ENCODE measurements at regions not wholly inside any gene's neighbourhood (a gene's known extent, or its start where the extent isn't known, plus 50 kb on each side); places are given as distances from the start of the nearest gene placed in this dataset.
"Not testable (repeated sequence)": the region's sequence is repeated elsewhere in the genome, so short reads cannot be mapped to it uniquely, and the experiment has no call there.

- no peaks in the 10 kb centered on the region for H3K36me3 ChIP-seq
- TF ChIP-seq CTCF (IDR thresholded peaks at IDR 0.05 in 4 of 5, conservative IDR thresholded peaks at IDR 0.05 in 1 of 5), result no peak
- no peak for TF ChIP-seq POLR2A (IDR thresholded peaks at IDR 0.05)
- no peak overlapping the region for H3K4me3 ChIP-seq
- DNase-seq, result no peak
- no peak for ATAC-seq
- no peaks in the 10 kb centered on the region for H3K27me3 ChIP-seq
- no peak overlapping the region for H3K27ac ChIP-seq
- in situ Hi-C loops (cut with MboI; ENCODE audit: low sequenced_read_pairs in 4 of 4), result no loop called here
- no peaks in the 10 kb centered on the region for H3K4me1 ChIP-seq
- intact Hi-C loops (cut with DNase I; ENCODE audit: low total_unique reads), result no loop called here
- no peaks in the 10 kb centered on the region for H3K9me3 ChIP-seq
These were observed 453.9 kb upstream of the CCDC179 start for GRCh38 chr11:23314162-23314561.

GRCh38 chr11:23315286-23315685 is 455.0 kb upstream of the CCDC179 start:
- Histone ChIP-seq H3K36me3 (no peaks in the 10 kb centered on the region), H3K4me3 (no peak overlapping the region), H3K27me3 (no peaks in the 10 kb centered on the region), H3K4me1 (no peaks in the 10 kb centered on the region), H3K9me3 (no peaks in the 10 kb centered on the region), H3K27ac (no peak overlapping the region)
- ATAC-seq (no peak), DNase-seq (no peak)
- no peak for TF ChIP-seq POLR2A (IDR thresholded peaks at IDR 0.05)
- TF ChIP-seq CTCF (IDR thresholded peaks at IDR 0.05 in 4 of 5, conservative IDR thresholded peaks at IDR 0.05 in 1 of 5), result no peak
- in situ Hi-C loops (cut with MboI; ENCODE audit: low sequenced_read_pairs in 4 of 4) (no loop called here), intact Hi-C loops (cut with DNase I; ENCODE audit: low total_unique reads) (no loop called here)

- Histone ChIP-seq H3K27me3 (no peaks in the 10 kb centered on the region), H3K27ac (no peak overlapping the region), H3K36me3 (no peaks in the 10 kb centered on the region), H3K9me3 (no peaks in the 10 kb centered on the region), H3K4me3 (no peak overlapping the region), H3K4me1 (no peaks in the 10 kb centered on the region)
- no peak for TF ChIP-seq POLR2A (IDR thresholded peaks at IDR 0.05)
- no peak for TF ChIP-seq CTCF (IDR thresholded peaks at IDR 0.05 in 4 of 5, conservative IDR thresholded peaks at IDR 0.05 in 1 of 5)
- DNase-seq (no peak), ATAC-seq (no peak)
- in situ Hi-C loops (cut with MboI; ENCODE audit: low sequenced_read_pairs in 4 of 4), result no loop called here
- intact Hi-C loops (cut with DNase I; ENCODE audit: low total_unique reads), result no loop called here
These were observed 457.5 kb upstream of the CCDC179 start for GRCh38 chr11:23317816-23318215.

- ATAC-seq (no peak), DNase-seq (no peak)
- H3K4me3 ChIP-seq, result no peak overlapping the region
- no peaks in the 10 kb centered on the region for H3K9me3 ChIP-seq
- H3K36me3 ChIP-seq, result no peaks in the 10 kb centered on the region
- TF ChIP-seq POLR2A (IDR thresholded peaks at IDR 0.05) (no peak), CTCF (IDR thresholded peaks at IDR 0.05 in 4 of 5, conservative IDR thresholded peaks at IDR 0.05 in 1 of 5) (no peak)
- H3K27me3 ChIP-seq, result no peaks in the 10 kb centered on the region
- intact Hi-C loops (cut with DNase I; ENCODE audit: low total_unique reads) (no loop called here), in situ Hi-C loops (cut with MboI; ENCODE audit: low sequenced_read_pairs in 4 of 4) (no loop called here)
- no peak overlapping the region for H3K27ac ChIP-seq
- no peaks in the 10 kb centered on the region for H3K4me1 ChIP-seq
These were observed 458.4 kb upstream of the CCDC179 start for GRCh38 chr11:23318670-23319069.

- H3K4me1 ChIP-seq, result no peaks in the 10 kb centered on the region
- no peaks in the 10 kb centered on the region for H3K27me3 ChIP-seq
- intact Hi-C loops (cut with DNase I; ENCODE audit: low total_unique reads) (no loop called here), in situ Hi-C loops (cut with MboI; ENCODE audit: low sequenced_read_pairs in 4 of 4) (no loop called here)
- TF ChIP-seq CTCF (IDR thresholded peaks at IDR 0.05 in 4 of 5, conservative IDR thresholded peaks at IDR 0.05 in 1 of 5) (no peak), POLR2A (IDR thresholded peaks at IDR 0.05) (no peak)
- no peak for ATAC-seq
- DNase-seq, result no peak
- no peaks in the 10 kb centered on the region for H3K36me3 ChIP-seq
- H3K9me3 ChIP-seq, result no peaks in the 10 kb centered on the region
- H3K27ac ChIP-seq, result no peak overlapping the region
- H3K4me3 ChIP-seq, result no peak overlapping the region
These were observed 459.9 kb upstream of the CCDC179 start for GRCh38 chr11:23320131-23320530.

GRCh38 chr11:23335586-23335985 is 475.3 kb upstream of the CCDC179 start:
- H3K27ac ChIP-seq; intact Hi-C loops (cut with DNase I; ENCODE audit: low total_unique reads); in situ Hi-C loops (cut with MboI; ENCODE audit: low sequenced_read_pairs in 4 of 4); H3K27me3 ChIP-seq; ATAC-seq; H3K4me1 ChIP-seq; DNase-seq; H3K9me3 ChIP-seq; H3K36me3 ChIP-seq; H3K4me3 ChIP-seq: not testable (repeated sequence)
